Peyer's patch (tissue), 4 donors: ENCODE measurements at regions not wholly inside any gene's neighbourhood (a gene's known extent, or its start where the extent isn't known, plus 50 kb on each side); places are given as distances from the start of the nearest gene placed in this dataset.

Source experiments
- CTCF ChIP-seq, 6 experiments: fragments of 450-650 bp in 4 of 6; fragments of 200-600 bp in 2 of 6; sonication (generic) in 1 of 6; IDR thresholded peaks; one replicate each; pipeline ENCODE4 v1.5.1; 2017 to 2019; ENCODE audit warnings: antibody characterized with exemption in 6 of 6, mild to moderate bottlenecking in 3 of 6, moderate library complexity in 1 of 6
- POLR2A ChIP-seq, 2 donors: fragments of 450-650 bp; IDR thresholded peaks; one replicate each; pipeline ENCODE4 v1.5.1; 2017; ENCODE audit warnings: antibody characterized with exemption in 2 of 2, mild to moderate bottlenecking in 2 of 2, moderate library complexity in 2 of 2

- TF ChIP-seq CTCF (IDR thresholded peaks at IDR 0.05) (no peak), POLR2A (IDR thresholded peaks at IDR 0.05) (no peak)
Measured at GRCh38 chr4:107392380-107392779, 327.7 kb downstream of the PAPSS1 start.
